ENCODE measurements at regions not wholly inside any gene's neighbourhood (a gene's known extent, or its start where the extent isn't known, plus 50 kb on each side); places are given as distances from the start of the nearest gene placed in this dataset.

- Histone ChIP-seq H3K4me2 (ENCODE audit: low read length) (no peak overlapping the region), H3F3A (ENCODE audit: insufficient read depth, low read length) (no peaks in the 10 kb centered on the region), H3K27ac (ENCODE audit: low read depth, low read length, poor library complexity, severe bottlenecking) (no peak overlapping the region), H3K9me3 (ENCODE audit: low read length) (no peaks in the 10 kb centered on the region), H3K79me2 (ENCODE audit: insufficient read depth, low read length) (no peaks in the 10 kb centered on the region), H3K9me2 (ENCODE audit: low read depth, low read length) (no peaks in the 10 kb centered on the region), H3K4me1 (ENCODE audit: insufficient read depth, low read length, severe bottlenecking) (no peaks in the 10 kb centered on the region), H3K9ac (ENCODE audit: low read length) (no peak overlapping the region), H2AFZ (ENCODE audit: low read length) (no peak overlapping the region), H4K20me1 (ENCODE audit: insufficient read depth, low read length) (no peaks in the 10 kb centered on the region), H3K4me3 (ENCODE audit: low read depth, low read length, poor library complexity, severe bottlenecking) (no peak overlapping the region), H3K36me3 (ENCODE audit: insufficient read depth, low read length) (no peaks in the 10 kb centered on the region), H3K27me3 (ENCODE audit: insufficient read depth, low read length) (no peaks in the 10 kb centered on the region; the same call in 1 of the 2 replicates)
- TF ChIP-seq EZH2 (IDR thresholded peaks at IDR 0.05; ENCODE audit: borderline replicate concordance, low read length) (no peak), CTCF (IDR thresholded peaks at IDR 0.05; ENCODE audit: low read length) (no peak)
Observed at GRCh38 chr2:239788576-239789098, 236.5 kb downstream of the NDUFA10 start.

GRCh38 chr2:239787538-239788050 lies 237.5 kb downstream of the NDUFA10 start:
- no peak overlapping the region for H3K27ac ChIP-seq (ENCODE audit: low read depth, low read length, poor library complexity, severe bottlenecking)
- no peaks in the 10 kb centered on the region for H4K20me1 ChIP-seq (ENCODE audit: insufficient read depth, low read length)
- no peaks in the 10 kb centered on the region for H3K9me3 ChIP-seq (ENCODE audit: low read length)
- TF ChIP-seq EZH2 (IDR thresholded peaks at IDR 0.05; ENCODE audit: borderline replicate concordance, low read length) = no peak
- no peak for TF ChIP-seq CTCF (IDR thresholded peaks at IDR 0.05; ENCODE audit: low read length)
- H3K27me3 ChIP-seq (ENCODE audit: insufficient read depth, low read length) = no peaks in the 10 kb centered on the region; the same call in 1 of the 2 replicates
- no peaks in the 10 kb centered on the region for H3K79me2 ChIP-seq (ENCODE audit: insufficient read depth, low read length)
- H3K4me1 ChIP-seq (ENCODE audit: insufficient read depth, low read length, severe bottlenecking) = no peaks in the 10 kb centered on the region
- no peaks in the 10 kb centered on the region for H3F3A ChIP-seq (ENCODE audit: insufficient read depth, low read length)
- no peak overlapping the region for H3K4me2 ChIP-seq (ENCODE audit: low read length)
- no peaks in the 10 kb centered on the region for H3K9me2 ChIP-seq (ENCODE audit: low read depth, low read length)
- no peak overlapping the region for H3K4me3 ChIP-seq (ENCODE audit: low read depth, low read length, poor library complexity, severe bottlenecking)
- no peaks in the 10 kb centered on the region for H3K36me3 ChIP-seq (ENCODE audit: insufficient read depth, low read length)
- H3K9ac ChIP-seq (ENCODE audit: low read length) = no peak overlapping the region
- H2AFZ ChIP-seq (ENCODE audit: low read length) = no peak overlapping the region

- no peaks in the 10 kb centered on the region; the same call in 1 of the 2 replicates for H3K27me3 ChIP-seq (ENCODE audit: insufficient read depth, low read length)
- H3K36me3 ChIP-seq (ENCODE audit: insufficient read depth, low read length) = no peaks in the 10 kb centered on the region
- TF ChIP-seq EZH2 (IDR thresholded peaks at IDR 0.05; ENCODE audit: borderline replicate concordance, low read length) (no peak), CTCF (IDR thresholded peaks at IDR 0.05; ENCODE audit: low read length) (no peak)
- H3K9me3 ChIP-seq (ENCODE audit: low read length) = no peaks in the 10 kb centered on the region
- H3K9me2 ChIP-seq (ENCODE audit: low read depth, low read length) = no peaks in the 10 kb centered on the region
- no peaks in the 10 kb centered on the region for H3K4me1 ChIP-seq (ENCODE audit: insufficient read depth, low read length, severe bottlenecking)
- no peak overlapping the region for H3K9ac ChIP-seq (ENCODE audit: low read length)
- no peak overlapping the region for H3K27ac ChIP-seq (ENCODE audit: low read depth, low read length, poor library complexity, severe bottlenecking)
- no peaks in the 10 kb centered on the region for H3F3A ChIP-seq (ENCODE audit: insufficient read depth, low read length)
- no peak overlapping the region for H3K4me3 ChIP-seq (ENCODE audit: low read depth, low read length, poor library complexity, severe bottlenecking)
- no peak overlapping the region for H2AFZ ChIP-seq (ENCODE audit: low read length)
- no peaks in the 10 kb centered on the region for H4K20me1 ChIP-seq (ENCODE audit: insufficient read depth, low read length)
- no peaks in the 10 kb centered on the region for H3K79me2 ChIP-seq (ENCODE audit: insufficient read depth, low read length)
- no peak overlapping the region for H3K4me2 ChIP-seq (ENCODE audit: low read length)
Observed at GRCh38 chr2:239786791-239787190, 238.4 kb downstream of the NDUFA10 start.

Data from OCI-LY1 (cell line).